GM19240 (cell line): ENCODE measurements at regions not wholly inside any gene's neighbourhood (a gene's known extent, or its start where the extent isn't known, plus 50 kb on each side); places are given as distances from the start of the nearest gene placed in this dataset.

Experiments
- DNase-seq: peaks from one replicate; pipeline ENCODE4 v3.0.0; 2011; ENCODE audit warnings: low spot score; ENCODE audit not compliant: insufficient read length

- DNase-seq: no peak
These were observed 467.1 kb upstream of the THBS1 start for GRCh38 chr15:39113741-39114140.

- no peak for DNase-seq
These were observed 466.0 kb upstream of the THBS1 start for GRCh38 chr15:39114690-39115378.

- no peak for DNase-seq
These were observed 465.4 kb upstream of the THBS1 start for GRCh38 chr15:39115379-39116057.

GRCh38 chr15:39118510-39118909 lies 462.4 kb upstream of the THBS1 start:
- no peak for DNase-seq

- no peak for DNase-seq
These were observed 456.7 kb upstream of the THBS1 start for GRCh38 chr15:39124155-39124552.

- no peak for DNase-seq
These were observed 456.2 kb upstream of the THBS1 start for GRCh38 chr15:39124553-39125171.

- DNase-seq: no peak
These were observed 455.7 kb upstream of the THBS1 start for GRCh38 chr15:39125226-39125625.

- DNase-seq: peak; percentile 29
These were observed 455.0 kb upstream of the THBS1 start for GRCh38 chr15:39125904-39126303.

- no peak for DNase-seq
These were observed 453.6 kb upstream of the THBS1 start for GRCh38 chr15:39127151-39127790.

- DNase-seq: no peak
These were observed 452.8 kb upstream of the THBS1 start for GRCh38 chr15:39127925-39128617.

- no peak for DNase-seq
These were observed 452.1 kb upstream of the THBS1 start for GRCh38 chr15:39128746-39129145.

- DNase-seq: no peak
These were observed 450.1 kb upstream of the THBS1 start for GRCh38 chr15:39130556-39131379.

GRCh38 chr15:39131609-39132008 lies 449.3 kb upstream of the THBS1 start:
- no peak for DNase-seq

- DNase-seq: no peak
These were observed 448.8 kb upstream of the THBS1 start for GRCh38 chr15:39132070-39132469.

- DNase-seq: no peak
These were observed 447.8 kb upstream of the THBS1 start for GRCh38 chr15:39132954-39133600.

GRCh38 chr15:39134282-39134681 lies 446.6 kb upstream of the THBS1 start:
- DNase-seq: no peak

- DNase-seq: no peak
These were observed 444.9 kb upstream of the THBS1 start for GRCh38 chr15:39135989-39136388.

GRCh38 chr15:39139431-39140059 lies 441.3 kb upstream of the THBS1 start:
- DNase-seq: no peak

GRCh38 chr15:39140060-39140604 lies 440.7 kb upstream of the THBS1 start:
- DNase-seq: no peak
